ENCODE measurements at regions not wholly inside any gene's neighbourhood (a gene's known extent, or its start where the extent isn't known, plus 50 kb on each side); places are given as distances from the start of the nearest gene placed in this dataset.

- DNase-seq (ENCODE audit: low spot score), result no peak
- TF ChIP-seq CTCF (IDR thresholded peaks at IDR 0.05; ENCODE audit: borderline replicate concordance, control extremely low read depth, extremely low read depth, insufficient read depth, missing control alignments), result no peak
- in situ Hi-C loops (cut with MboI; ENCODE audit: low sequenced_read_pairs, unreplicated experiment), result loop anchor here (10.0 to 25.0 kb wide), 2 partner anchors 330 to 373 kb away; no protein-coding TSS in a partner anchor
Measured at GRCh38 chr4:145231906-145232700, 51.7 kb upstream of the OTUD4 start.

GRCh38 chr4:145230726-145231125, 50.3 kb upstream of the OTUD4 start:
- in situ Hi-C loops (cut with MboI; ENCODE audit: low sequenced_read_pairs, unreplicated experiment), result loop anchor here (10.0 to 25.0 kb wide), 2 partner anchors 332 to 374 kb away; no protein-coding TSS in a partner anchor
- TF ChIP-seq CTCF (IDR thresholded peaks at IDR 0.05; ENCODE audit: borderline replicate concordance, control extremely low read depth, extremely low read depth, insufficient read depth, missing control alignments), result no peak
- no peak for DNase-seq (ENCODE audit: low spot score)
